Activated T-cell treated with anti-CD3 and anti-CD28 coated beads, Interleukin-2, amount 50 U/mL, for 72 hours (primary cell): ENCODE measurements at regions not wholly inside any gene's neighbourhood (a gene's known extent, or its start where the extent isn't known, plus 50 kb on each side); places are given as distances from the start of the nearest gene placed in this dataset.
A peak's percentile ranks its signal among the peaks of the same experiment; 100 is the strongest.
"Not testable (repeated sequence)": the region's sequence is repeated elsewhere in the genome, so short reads cannot be mapped to it uniquely, and the experiment has no call there.

Source experiments
- ATAC-seq, 2 donors: fragments of 150-1000 bp; cut with Tn5 transposase; replicated peaks in 1 of 2; 2 replicates each; pipeline ENCODE4 v1.10.0; 2021; ENCODE audit warnings: moderate library complexity in 2 of 2, mild to moderate bottlenecking in 1 of 2
- DNase-seq, 2 donors: peaks; one replicate each; pipeline ENCODE4 v3.0.0; 2021 to 2022; ENCODE audit warnings: mixed read lengths in 1 of 2
- H3K27ac Mint-ChIP-seq: one replicate; pipeline ENCODE4 v1.8.0; 2022; ENCODE audit warnings: mild to moderate bottlenecking, moderate library complexity, mixed read lengths
- H3K27me3 Mint-ChIP-seq: one replicate; pipeline ENCODE4 v1.8.0; 2022; ENCODE audit warnings: low read depth, mixed read lengths
- H3K36me3 Mint-ChIP-seq, 2 donors: one replicate each; pipeline ENCODE4 v1.8.0; 2022; ENCODE audit warnings: mixed read lengths in 2 of 2, mild to moderate bottlenecking in 1 of 2; ENCODE audit not compliant: insufficient read depth in 2 of 2
- H3K4me1 Mint-ChIP-seq: one replicate; pipeline ENCODE4 v1.8.0; 2022; ENCODE audit warnings: low read depth, mixed read lengths
- H3K4me3 Mint-ChIP-seq, 2 donors: one replicate each; pipeline ENCODE4 v1.8.0; 2022; ENCODE audit warnings: mild to moderate bottlenecking in 2 of 2, mixed read lengths in 2 of 2, moderate library complexity in 2 of 2
- H3K9me3 Mint-ChIP-seq, 2 donors: one replicate each; pipeline ENCODE4 v1.8.0; 2022; ENCODE audit warnings: mixed read lengths in 2 of 2

DNA sequence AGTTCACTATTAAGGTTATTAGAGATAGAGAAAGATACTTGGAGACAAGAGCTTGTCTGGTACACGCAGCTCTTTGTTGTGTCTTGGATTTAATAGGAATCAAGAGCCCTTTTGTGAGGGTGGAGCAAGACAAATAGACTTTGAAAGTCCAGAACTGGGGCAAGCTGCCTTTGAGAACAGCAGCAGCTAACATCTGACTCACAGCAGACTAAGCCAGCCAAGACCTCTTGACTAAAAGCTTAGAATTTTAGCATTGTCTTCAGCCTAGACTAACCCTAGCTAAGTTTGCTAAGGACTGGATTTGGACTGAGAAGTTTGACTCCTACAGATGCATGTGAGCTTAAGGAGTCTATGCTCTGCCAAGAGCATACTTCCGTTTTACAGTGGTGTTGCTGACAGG, 201.9 kb upstream of the RBM19 start:
- H3K36me3 Mint-ChIP-seq = no peaks in the 10 kb centered on the region
- no peak for DNase-seq
- no peaks in the 10 kb centered on the region for H3K9me3 Mint-ChIP-seq
- H3K27ac Mint-ChIP-seq = no peak overlapping the region
- ATAC-seq = no peak
- H3K4me1 Mint-ChIP-seq = no peaks in the 10 kb centered on the region
- H3K4me3 Mint-ChIP-seq = no peak overlapping the region
- H3K27me3 Mint-ChIP-seq = no peaks in the 10 kb centered on the region

DNA sequence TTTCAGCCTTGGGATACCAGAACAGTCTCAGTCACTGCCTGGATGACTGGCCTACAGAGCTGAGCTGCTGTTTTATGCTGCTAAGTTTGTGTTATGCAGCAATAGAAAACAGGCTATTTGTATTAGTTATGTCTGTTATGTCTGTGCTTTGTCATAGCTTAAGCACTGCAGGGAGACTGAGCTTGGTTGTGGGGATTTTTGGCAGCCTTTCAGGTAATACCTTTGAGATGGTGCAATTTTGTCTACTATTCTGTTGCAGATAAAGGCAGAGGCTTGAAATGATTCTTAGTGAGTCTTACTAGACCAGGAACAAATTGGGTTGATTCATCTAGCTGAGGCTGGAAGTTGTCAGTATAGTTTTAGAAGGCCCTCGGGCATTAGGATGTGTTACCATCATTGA, 201.3 kb upstream of the RBM19 start:
- ATAC-seq = no peak

DNA sequence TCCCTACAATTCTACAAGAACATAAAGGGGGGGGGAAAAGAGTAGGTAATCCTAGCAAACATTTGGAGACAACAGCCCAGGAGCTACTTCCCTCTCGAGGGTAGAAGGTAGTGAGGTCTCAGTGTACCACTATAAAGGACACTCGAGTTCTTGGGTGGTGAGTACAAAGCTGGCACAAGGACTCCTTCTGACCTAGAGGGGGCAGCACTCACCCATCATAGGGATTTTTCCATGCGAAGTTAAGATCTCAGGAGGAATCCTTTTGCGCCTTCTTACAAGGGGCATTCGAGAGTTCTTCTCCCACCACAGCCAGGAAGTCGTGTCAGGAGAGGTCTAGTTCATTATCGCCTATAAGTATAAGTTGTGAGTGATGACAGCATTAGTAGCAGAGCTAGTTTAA, 200.2 kb upstream of the RBM19 start:
- H3K27ac Mint-ChIP-seq = no peak overlapping the region
- no peaks in the 10 kb centered on the region for H3K27me3 Mint-ChIP-seq
- no peaks in the 10 kb centered on the region for H3K36me3 Mint-ChIP-seq
- no peaks in the 10 kb centered on the region for H3K4me1 Mint-ChIP-seq
- no peak overlapping the region for H3K4me3 Mint-ChIP-seq
- H3K9me3 Mint-ChIP-seq = no peaks in the 10 kb centered on the region
- peak; percentile 1 for DNase-seq
- ATAC-seq = no peak

More for the DNA sequence above, 201.3 kb upstream of the RBM19 start:
- DNase-seq = no peak
- no peaks in the 10 kb centered on the region for H3K27me3 Mint-ChIP-seq
- no peaks in the 10 kb centered on the region for H3K9me3 Mint-ChIP-seq
- no peak overlapping the region for H3K27ac Mint-ChIP-seq
- H3K4me3 Mint-ChIP-seq = no peak overlapping the region
- no peaks in the 10 kb centered on the region for H3K36me3 Mint-ChIP-seq
- H3K4me1 Mint-ChIP-seq = no peaks in the 10 kb centered on the region

DNA sequence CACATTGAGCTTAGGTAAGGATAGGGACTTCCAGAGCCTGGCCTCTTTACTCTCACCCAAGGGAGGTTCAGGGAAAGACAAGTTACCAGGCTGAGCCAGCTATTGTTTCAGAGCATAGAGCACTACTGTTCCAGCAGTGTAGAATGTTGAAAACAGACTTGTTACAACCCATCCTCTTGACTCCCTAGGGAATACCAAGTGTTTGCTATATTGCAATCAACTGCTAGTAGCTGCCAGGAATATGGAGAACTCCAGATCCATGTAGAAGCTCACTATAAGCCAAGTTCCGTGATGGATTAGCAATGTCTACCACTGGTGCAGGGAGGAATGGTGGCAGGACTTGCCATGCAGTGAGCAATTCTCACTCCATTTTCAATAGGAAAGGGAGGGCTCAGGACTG, 199.8 kb upstream of the RBM19 start:
- no peak overlapping the region for H3K4me3 Mint-ChIP-seq
- ATAC-seq = no peak
- DNase-seq = no peak
- H3K4me1 Mint-ChIP-seq = no peaks in the 10 kb centered on the region
- H3K27me3 Mint-ChIP-seq = no peaks in the 10 kb centered on the region
- H3K9me3 Mint-ChIP-seq = no peaks in the 10 kb centered on the region
- no peaks in the 10 kb centered on the region for H3K36me3 Mint-ChIP-seq
- H3K27ac Mint-ChIP-seq = no peak overlapping the region

DNA sequence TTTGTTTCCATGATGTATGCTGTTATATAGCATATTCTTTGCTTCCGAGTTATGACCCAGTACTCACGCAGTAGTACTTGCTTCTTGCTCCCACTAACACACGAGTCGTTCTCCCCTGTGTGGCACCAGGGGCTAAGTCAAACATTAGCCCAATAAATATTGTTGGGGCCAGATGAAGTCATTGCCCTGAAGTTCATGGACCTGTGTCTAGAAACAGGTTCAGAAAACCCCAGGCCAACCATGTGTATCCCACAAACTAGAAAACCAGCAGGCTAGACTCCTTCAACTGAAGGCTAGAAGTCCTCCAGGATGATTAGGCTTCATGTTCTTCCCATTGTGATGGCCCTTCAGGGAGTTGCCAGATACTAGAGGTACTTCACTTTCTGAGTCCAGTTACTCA, 198.2 kb upstream of the RBM19 start:
- Mint-ChIP-seq H3K27ac (no peak overlapping the region), H3K9me3 (no peaks in the 10 kb centered on the region), H3K27me3 (no peaks in the 10 kb centered on the region), H3K4me3 (no peak overlapping the region), H3K4me1 (no peaks in the 10 kb centered on the region), H3K36me3 (no peaks in the 10 kb centered on the region)
- no peak for DNase-seq
- ATAC-seq = no peak

DNA sequence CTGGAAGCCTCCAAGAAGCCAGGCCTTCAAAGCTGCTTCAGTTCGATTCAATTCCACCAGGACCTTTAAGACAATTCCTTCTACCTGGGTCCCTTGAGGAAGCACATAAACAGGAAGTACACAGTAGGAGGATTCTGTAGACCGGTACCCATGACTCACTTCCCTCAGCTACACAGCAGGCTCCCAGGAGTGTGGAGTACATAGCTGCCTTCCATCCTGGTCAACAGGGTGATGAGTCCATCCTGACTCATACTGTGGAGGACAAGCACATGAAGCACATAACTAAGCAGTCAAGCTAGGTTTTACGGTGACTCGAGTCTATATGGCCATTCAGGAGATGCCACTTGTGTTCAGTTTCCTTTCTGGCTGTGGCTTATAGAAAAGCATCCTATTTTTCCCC, 197.6 kb upstream of the RBM19 start:
- no peak overlapping the region for H3K27ac Mint-ChIP-seq
- no peak for DNase-seq
- no peaks in the 10 kb centered on the region for H3K9me3 Mint-ChIP-seq
- H3K4me3 Mint-ChIP-seq = no peak overlapping the region
- no peaks in the 10 kb centered on the region for H3K36me3 Mint-ChIP-seq
- ATAC-seq = no peak
- H3K27me3 Mint-ChIP-seq = no peaks in the 10 kb centered on the region
- H3K4me1 Mint-ChIP-seq = no peaks in the 10 kb centered on the region

DNA sequence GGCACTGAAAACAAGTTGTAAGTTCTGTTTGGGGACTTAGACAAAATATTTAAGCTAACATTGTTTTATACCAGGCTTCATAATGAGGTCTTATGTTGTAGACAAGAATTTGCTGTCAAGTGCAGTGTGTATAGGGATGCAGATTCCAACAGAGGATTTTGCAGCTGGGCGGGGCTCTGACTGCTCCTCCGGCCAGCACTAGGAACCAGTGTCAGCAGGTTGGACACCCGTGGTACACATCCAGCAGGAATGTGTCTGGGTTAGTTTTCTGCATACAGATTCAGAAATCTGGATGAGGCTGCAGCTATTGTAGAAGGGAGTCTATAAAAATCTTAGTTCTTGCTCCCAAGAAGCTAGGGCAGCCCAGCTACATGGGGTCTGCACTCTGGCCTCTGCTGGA, 194.3 kb upstream of the RBM19 start:
- H3K4me1 Mint-ChIP-seq = no peaks in the 10 kb centered on the region
- no peaks in the 10 kb centered on the region for H3K27me3 Mint-ChIP-seq
- ATAC-seq = no peak
- DNase-seq = no peak
- no peaks in the 10 kb centered on the region for H3K36me3 Mint-ChIP-seq
- H3K9me3 Mint-ChIP-seq = no peaks in the 10 kb centered on the region
- H3K4me3 Mint-ChIP-seq = no peak overlapping the region
- H3K27ac Mint-ChIP-seq = no peak overlapping the region

DNA sequence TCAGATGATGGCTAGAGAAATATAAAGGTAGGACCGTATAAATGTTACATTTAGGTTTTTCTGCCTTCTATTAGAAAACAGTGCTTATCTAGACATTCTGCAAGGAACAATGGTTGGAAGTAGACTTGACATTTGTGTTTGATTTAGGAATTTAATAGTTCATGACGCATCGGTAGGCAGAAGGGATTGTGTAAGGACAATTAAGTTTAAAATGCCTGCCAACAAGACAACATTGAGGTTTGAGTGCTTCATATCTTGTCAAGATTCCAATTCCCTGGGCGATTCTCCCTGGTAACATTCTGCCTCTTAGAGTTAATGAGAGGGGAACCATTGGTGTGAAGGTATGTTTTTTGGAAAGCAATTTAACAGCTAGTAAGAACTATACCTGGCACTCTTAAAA, 186.8 kb upstream of the RBM19 start:
- ATAC-seq (no peak), DNase-seq (no peak)
- no peak overlapping the region for H3K27ac Mint-ChIP-seq
- H3K9me3 Mint-ChIP-seq = no peaks in the 10 kb centered on the region
- no peaks in the 10 kb centered on the region for H3K4me1 Mint-ChIP-seq
- H3K4me3 Mint-ChIP-seq = no peak overlapping the region
- H3K36me3 Mint-ChIP-seq = no peaks in the 10 kb centered on the region
- no peaks in the 10 kb centered on the region for H3K27me3 Mint-ChIP-seq

DNA sequence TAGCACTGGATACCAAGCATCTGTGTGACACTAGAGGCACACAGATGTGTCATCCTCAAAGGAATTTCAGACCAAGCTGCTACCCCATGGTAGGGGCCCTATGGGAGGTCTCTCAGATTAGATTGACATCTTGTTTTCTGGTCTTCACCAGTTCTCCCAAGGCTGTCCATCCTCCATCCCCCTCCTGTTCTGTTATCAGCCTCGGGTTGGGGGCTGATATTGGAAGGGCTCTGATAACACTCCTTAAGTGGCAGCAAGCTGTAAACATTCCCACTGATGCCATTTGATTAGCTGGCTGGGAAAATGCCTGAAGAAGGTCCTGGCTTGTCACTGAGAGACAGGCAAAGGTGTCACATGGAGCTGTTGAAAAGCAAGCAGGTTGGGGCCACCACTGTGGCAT, 185.9 kb upstream of the RBM19 start:
- H3K4me1 Mint-ChIP-seq = no peaks in the 10 kb centered on the region
- no peaks in the 10 kb centered on the region for H3K9me3 Mint-ChIP-seq
- ATAC-seq (no peak), DNase-seq (no peak)
- H3K27me3 Mint-ChIP-seq = no peaks in the 10 kb centered on the region
- H3K36me3 Mint-ChIP-seq = no peaks in the 10 kb centered on the region
- no peak overlapping the region for H3K4me3 Mint-ChIP-seq
- no peak overlapping the region for H3K27ac Mint-ChIP-seq

DNA sequence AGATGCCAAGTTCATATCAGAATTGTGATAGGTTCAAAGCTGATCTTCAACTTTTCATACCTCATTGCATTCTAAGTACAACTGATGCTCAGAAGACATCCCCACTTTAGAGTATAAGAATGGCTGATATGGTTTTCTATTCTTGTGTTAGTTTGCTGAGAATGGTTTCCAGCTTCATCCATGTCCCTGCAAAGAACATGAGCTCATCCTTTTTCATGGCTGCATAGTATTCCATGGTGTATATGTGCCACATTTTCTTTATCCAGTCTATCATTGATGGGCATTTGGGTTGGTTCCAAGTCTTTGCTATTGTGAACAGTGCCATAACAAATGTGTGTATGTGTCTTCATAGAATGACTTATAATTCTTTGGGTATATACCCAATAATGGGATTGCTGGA, 184.5 kb upstream of the RBM19 start:
- not testable (repeated sequence) for H3K27me3 Mint-ChIP-seq, ATAC-seq, H3K9me3 Mint-ChIP-seq, H3K36me3 Mint-ChIP-seq, DNase-seq, H3K4me3 Mint-ChIP-seq, H3K27ac Mint-ChIP-seq, H3K4me1 Mint-ChIP-seq

DNA sequence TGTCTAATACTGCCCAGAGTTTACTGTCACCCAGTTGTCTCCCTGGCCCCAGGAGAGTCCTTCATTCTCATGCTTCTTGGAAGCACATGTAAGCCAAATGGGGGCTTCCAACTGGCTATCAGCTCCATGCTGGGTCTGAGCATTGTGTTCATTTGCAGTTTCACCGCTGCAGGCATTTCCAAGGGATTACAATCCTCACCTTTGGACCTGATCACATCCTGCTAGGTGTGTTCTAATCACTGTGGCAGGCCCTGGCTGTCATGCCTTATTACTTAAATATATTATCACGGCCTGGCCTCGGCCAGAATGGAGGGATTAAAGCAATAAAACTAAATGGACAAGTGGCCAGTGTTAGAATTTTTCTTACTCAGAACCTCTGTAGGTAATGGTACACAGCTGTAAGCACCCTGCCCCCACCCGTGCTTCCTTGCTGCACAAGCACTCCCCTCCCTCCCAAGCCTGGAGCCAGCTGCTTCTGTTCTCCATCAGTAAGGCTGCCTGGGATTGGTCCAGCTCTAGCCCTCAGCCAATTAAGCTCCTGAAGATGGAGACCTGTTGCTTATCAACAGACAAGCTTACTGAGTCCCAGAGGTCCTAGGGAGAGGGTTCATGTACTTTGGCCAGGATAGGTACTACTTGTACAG, 175.9 kb upstream of the RBM19 start:
- H3K27me3 Mint-ChIP-seq = no peaks in the 10 kb centered on the region
- no peaks in the 10 kb centered on the region for H3K9me3 Mint-ChIP-seq
- no peak overlapping the region for H3K4me3 Mint-ChIP-seq
- H3K36me3 Mint-ChIP-seq = no peaks in the 10 kb centered on the region
- H3K27ac Mint-ChIP-seq = no peak overlapping the region
- ATAC-seq (no peak), DNase-seq (no peak)
- H3K4me1 Mint-ChIP-seq = no peaks in the 10 kb centered on the region

DNA sequence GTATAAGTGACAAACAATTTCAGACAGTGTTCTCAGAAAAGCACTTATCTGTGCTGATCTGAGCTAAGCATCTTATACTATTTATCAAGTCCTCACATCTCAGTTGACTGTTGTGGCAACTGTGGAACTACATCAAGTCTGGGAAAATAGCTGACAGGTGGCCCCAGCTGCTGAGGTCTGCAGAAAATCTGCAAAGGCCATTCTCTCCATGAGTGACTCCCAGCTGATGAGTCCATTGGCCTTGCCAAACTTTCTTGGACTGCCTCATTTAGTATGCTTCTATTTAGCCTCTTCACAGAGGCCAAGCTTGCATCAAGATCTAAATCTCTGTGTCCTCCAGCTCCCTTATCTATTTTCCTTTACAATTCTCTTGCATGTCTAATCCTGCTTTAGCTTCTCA, 174.5 kb upstream of the RBM19 start:
- ATAC-seq (no peak), DNase-seq (no peak)
- H3K4me1 Mint-ChIP-seq = no peaks in the 10 kb centered on the region
- no peaks in the 10 kb centered on the region for H3K27me3 Mint-ChIP-seq
- H3K4me3 Mint-ChIP-seq = no peak overlapping the region
- no peaks in the 10 kb centered on the region for H3K36me3 Mint-ChIP-seq
- no peaks in the 10 kb centered on the region for H3K9me3 Mint-ChIP-seq
- no peak overlapping the region for H3K27ac Mint-ChIP-seq

DNA sequence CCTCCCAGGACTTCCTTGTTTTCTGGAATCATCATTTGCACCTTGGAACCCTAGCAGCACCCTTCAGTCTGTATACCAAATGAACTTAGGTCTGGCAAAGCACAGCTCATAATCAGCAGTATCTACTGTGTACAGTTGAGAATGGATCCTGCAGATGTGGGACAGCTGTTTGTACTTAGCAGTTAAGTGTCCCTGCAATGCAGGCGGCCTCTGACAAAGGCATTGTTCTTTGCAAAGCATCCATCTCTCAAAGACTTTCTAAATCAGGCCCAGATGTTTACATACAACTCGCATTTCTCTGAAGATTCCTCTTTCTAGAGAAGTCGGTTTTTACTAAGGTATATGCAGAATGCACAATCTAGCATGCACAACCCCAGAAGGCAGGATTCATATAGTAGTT, 170.5 kb upstream of the RBM19 start:
- ATAC-seq (no peak), DNase-seq (no peak)
- Mint-ChIP-seq H3K27ac (no peak overlapping the region), H3K9me3 (no peaks in the 10 kb centered on the region), H3K27me3 (no peaks in the 10 kb centered on the region), H3K4me3 (no peak overlapping the region), H3K36me3 (no peaks in the 10 kb centered on the region), H3K4me1 (no peaks in the 10 kb centered on the region)

DNA sequence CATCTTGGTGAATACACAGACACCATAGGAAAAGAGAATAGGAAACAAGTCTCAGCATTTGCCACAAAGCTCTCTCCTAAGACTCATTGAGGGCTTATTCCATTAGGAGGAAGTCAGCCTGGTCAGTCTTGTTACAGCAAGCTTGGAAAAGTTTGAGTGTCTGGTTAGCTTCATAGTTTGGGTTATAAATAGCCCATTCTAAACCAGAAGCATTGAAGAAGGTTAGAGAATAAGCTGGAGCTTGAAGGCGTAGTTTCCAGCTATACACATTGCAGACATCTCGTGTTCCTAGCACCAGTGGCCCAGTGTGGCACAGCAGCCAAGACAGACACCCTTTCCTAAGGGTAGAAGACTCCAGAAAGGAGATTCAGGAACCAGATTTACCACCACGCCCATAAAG, 168.8 kb upstream of the RBM19 start:
- H3K27me3 Mint-ChIP-seq = no peaks in the 10 kb centered on the region
- DNase-seq (no peak), ATAC-seq (no peak)
- no peaks in the 10 kb centered on the region for H3K9me3 Mint-ChIP-seq
- no peak overlapping the region for H3K27ac Mint-ChIP-seq
- H3K4me3 Mint-ChIP-seq = no peak overlapping the region
- H3K36me3 Mint-ChIP-seq = no peaks in the 10 kb centered on the region
- no peaks in the 10 kb centered on the region for H3K4me1 Mint-ChIP-seq
